Endothelial cell of umbilical vein (primary cell): ENCODE measurements at regions not wholly inside any gene's neighbourhood (a gene's known extent, or its start where the extent isn't known, plus 50 kb on each side); places are given as distances from the start of the nearest gene placed in this dataset.

Experiments used
- BruUV-seq: library from RNA; stranded (reverse); fragments of 400-500 nt; replicated peaks from 2 replicates; lab custom pipeline; 2021; lab: Mats Ljungman, UMichigan
- CTCF ChIA-PET: fragments of 300-600, 350-600 bp; sonication (Branson Sonifier 250); formaldehyde crosslinking; loops from one replicate; lab custom pipeline; 2021; ENCODE audit warnings: antibody characterized with exemption, inconsistent platforms; lab: Charles Lee
- POLR2A ChIA-PET: fragments of 300-600, 350-600 bp; sonication (Branson Sonifier 250); formaldehyde crosslinking; loops from one replicate; lab custom pipeline; 2021; ENCODE audit warnings: antibody characterized with exemption, inconsistent platforms; lab: Charles Lee
- DNase-seq: peaks from one replicate; pipeline ENCODE4 v3.0.0-alpha.2; 2011; ENCODE audit warnings: low read depth, low spot score
- FAIRE-seq: peaks from 2 replicates; lab custom pipeline; 2011; peaks lifted over from hg19 to GRCh38; lab: Jason Lieb, UNC
- H2AFZ ChIP-seq: 2 replicates; pipeline ENCODE4 v1.6.0; 2012; ENCODE audit warnings: low read depth, low read length, control low read depth, inconsistent platforms
- H3K27ac ChIP-seq: 2 replicates; pipeline ENCODE4 v1.5.1; 2011; ENCODE audit warnings: low read depth, mild to moderate bottlenecking, control low read depth, low read length, moderate library complexity; ENCODE audit not compliant: insufficient read depth
- H3K27me3 ChIP-seq, 2 experiments: 2 replicates each; pipeline versions ENCODE4 v1.6.0 to v1.6.1; 2011; ENCODE audit warnings: low read length in 2 of 2, mixed read lengths in 1 of 2; ENCODE audit not compliant: control insufficient read depth in 2 of 2, insufficient read depth in 2 of 2
- H3K36me3 ChIP-seq, 2 experiments: 2 replicates in 1 of 2; 3 replicates in 1 of 2; pipeline ENCODE4 v1.5.1; 2011; ENCODE audit warnings: low read length in 2 of 2, mild to moderate bottlenecking in 1 of 2, moderate library complexity in 1 of 2; ENCODE audit not compliant: control insufficient read depth in 2 of 2, insufficient read depth in 2 of 2; ENCODE audit errors: extremely low read depth in 1 of 2
- H3K4me1 ChIP-seq: 3 replicates; pipeline ENCODE4 v1.5.1; 2011; ENCODE audit warnings: mild to moderate bottlenecking, low read length; ENCODE audit not compliant: control insufficient read depth, insufficient read depth; ENCODE audit errors: extremely low read depth
- H3K4me2 ChIP-seq: 2 replicates; pipeline ENCODE4 v1.6.1; 2011; ENCODE audit warnings: low read length, control low read depth, mixed read lengths; ENCODE audit not compliant: insufficient read depth
- H3K4me3 ChIP-seq, 3 experiments: fragments of 200-600 bp in 1 of 3; sonication (generic), shearing (Covaris generic) in 1 of 3; replicated peaks in 1 of 3; 2 replicates each; pipeline ENCODE4 v1.5.1; 2011 to 2016; ENCODE audit warnings: control low read depth in 3 of 3, low read length in 3 of 3, mild to moderate bottlenecking in 2 of 3, inconsistent platforms in 1 of 3, low read depth in 1 of 3, moderate library complexity in 1 of 3; ENCODE audit not compliant: insufficient read depth in 1 of 3
- H3K79me2 ChIP-seq: 2 replicates; pipeline ENCODE4 v1.6.0; 2012; ENCODE audit warnings: low read length, inconsistent platforms; ENCODE audit not compliant: control insufficient read depth, insufficient read depth
- H3K9ac ChIP-seq: replicated peaks from 2 replicates; pipeline ENCODE3; 2011; ENCODE audit warnings: low read length, control low read depth; ENCODE audit not compliant: insufficient read depth; ENCODE audit errors: extremely low read depth
- H3K9me1 ChIP-seq: replicated peaks from 3 replicates; pipeline ENCODE4 v1.6.0; 2011; ENCODE audit warnings: mild to moderate bottlenecking, low read length; ENCODE audit not compliant: control insufficient read depth, insufficient read depth; ENCODE audit errors: extremely low read depth
- H3K9me3 ChIP-seq: replicated peaks from 2 replicates; pipeline ENCODE4 v1.5.1; 2012; ENCODE audit warnings: low read length, inconsistent platforms; ENCODE audit not compliant: control insufficient read depth, insufficient read depth
- H4K20me1 ChIP-seq: replicated peaks from 2 replicates; pipeline ENCODE3; 2011; ENCODE audit warnings: mild to moderate bottlenecking, low read length; ENCODE audit not compliant: control insufficient read depth, insufficient read depth; ENCODE audit errors: extremely low read depth
- CTCF ChIP-seq, 2 donors: IDR thresholded peaks; 1 replicate in 1 of 2; 2 replicates in 1 of 2; pipeline ENCODE4 v1.5.1; 2011; ENCODE audit warnings: low read length in 2 of 2, mild to moderate bottlenecking in 2 of 2, moderate library complexity in 2 of 2, control low read depth in 1 of 2, inconsistent platforms in 1 of 2, low read depth in 1 of 2; ENCODE audit not compliant: insufficient read depth in 1 of 2; ENCODE audit errors: extremely low read depth in 1 of 2
- EZH2 ChIP-seq: IDR thresholded peaks from 2 replicates; pipeline ENCODE4 v1.6.1; 2012; ENCODE audit warnings: borderline replicate concordance, low read depth, mild to moderate bottlenecking, moderate library complexity, low read length, inconsistent platforms; ENCODE audit not compliant: severe bottlenecking
- FOS ChIP-seq: IDR thresholded peaks from 2 replicates; pipeline ENCODE4 v1.6.1; 2011; ENCODE audit warnings: mild to moderate bottlenecking, low read length, moderate library complexity, borderline replicate concordance; ENCODE audit not compliant: insufficient read depth
- GATA2 ChIP-seq: IDR thresholded peaks from 2 replicates; pipeline ENCODE4 v1.7.0; 2011; ENCODE audit warnings: low read depth, mild to moderate bottlenecking, moderate library complexity, mixed read lengths, low read length; ENCODE audit not compliant: insufficient read length, insufficient read depth
- JUN ChIP-seq: IDR thresholded peaks from 2 replicates; pipeline ENCODE4 v1.6.1; 2011; ENCODE audit warnings: borderline replicate concordance, low read depth; ENCODE audit not compliant: insufficient read length, insufficient read depth
- MAX ChIP-seq: IDR thresholded peaks from 2 replicates; pipeline ENCODE4 v1.6.1; 2011; ENCODE audit not compliant: insufficient read depth, insufficient read length
- MYC ChIP-seq: IDR thresholded peaks from one replicate; pipeline ENCODE4 v1.6.1; 2011; ENCODE audit warnings: mild to moderate bottlenecking, low read depth, low read length
- POLR2A ChIP-seq: IDR thresholded peaks from 2 replicates; pipeline ENCODE4 v1.6.1; 2012; ENCODE audit warnings: low read depth, mild to moderate bottlenecking, control low read depth, low read length
- POLR2AphosphoS5 ChIP-seq: IDR thresholded peaks from 2 replicates; pipeline ENCODE4 v1.6.1; 2012; ENCODE audit warnings: low read depth, mild to moderate bottlenecking, control low read depth, low read length, moderate library complexity; ENCODE audit not compliant: insufficient read depth
- dilution Hi-C: fragments of 300-500 bp; cut with MboI; formaldehyde crosslinking; loops from one replicate; pipeline ENCODE4 v1.15.0; 2019; ENCODE audit warnings: low sequenced_read_pairs; ENCODE audit not compliant: extremely low pct_ligation_motif_present
- intact Hi-C: fragments of 100-400 bp; cut with micrococcal nuclease; formaldehyde crosslinking; loops from one replicate; pipeline ENCODE4 v1.10.0; 2022

DNA sequence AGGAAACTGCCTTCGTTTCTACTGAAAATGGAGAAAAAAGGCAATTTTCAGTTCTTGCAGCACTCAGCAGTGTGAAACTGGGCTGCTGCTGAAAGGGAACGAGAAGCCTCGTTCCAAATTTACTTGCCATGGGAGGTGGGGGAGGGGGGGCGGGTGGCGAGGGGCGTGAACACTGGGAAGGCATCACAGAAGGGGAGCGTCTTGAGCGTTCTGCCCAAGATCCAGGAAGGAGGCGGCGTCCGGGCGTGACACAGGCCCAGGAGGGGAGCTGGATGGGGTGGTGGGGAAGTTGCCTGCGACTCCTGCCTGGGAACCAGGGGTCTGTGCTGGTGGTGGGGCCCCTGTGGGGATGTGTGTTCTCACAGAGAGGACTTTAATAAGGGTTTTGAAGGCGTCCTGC lies 213.5 kb downstream of the CTTN start:
- Histone ChIP-seq H3K27me3 (no peaks in the 10 kb centered on the region), H3K4me2 (no peak overlapping the region), H3K79me2 (no peaks in the 10 kb centered on the region), H4K20me1 (no peaks in the 10 kb centered on the region), H3K4me1 (no peaks in the 10 kb centered on the region), H3K9me1 (no peaks in the 10 kb centered on the region), H3K9me3 (peaks cover 2% of the 10 kb centered on the region), H2AFZ (no peak overlapping the region), H3K4me3 (no peak overlapping the region), H3K27ac (no peak overlapping the region), H3K9ac (no peak overlapping the region), H3K36me3 (no peaks in the 10 kb centered on the region)
- no peak for TF ChIP-seq POLR2A
- TF ChIP-seq JUN, result no peak
- TF ChIP-seq MYC, result no peak
- no peak for TF ChIP-seq CTCF (IDR thresholded peaks at IDR 0.05; ENCODE audit: extremely low read depth in 1 of 2, insufficient read depth in 1 of 2, low read depth in 1 of 2, low read length in 2 of 2)
- TF ChIP-seq GATA2, result no peak
- no peak for TF ChIP-seq EZH2
- TF ChIP-seq FOS, result no peak
- TF ChIP-seq MAX, result no peak
- TF ChIP-seq POLR2AphosphoS5, result no peak
- CTCF ChIA-PET, result no interaction called here
- intact Hi-C loops, result no loop called here
- POLR2A ChIA-PET, result no interaction called here
- no peak for DNase-seq
- no TSS peak for BruUV-seq
- dilution Hi-C loops, result no loop called here
- no peak for FAIRE-seq
